HG03066 (cell line): ENCODE measurements at regions not wholly inside any gene's neighbourhood (a gene's known extent, or its start where the extent isn't known, plus 50 kb on each side); places are given as distances from the start of the nearest gene placed in this dataset.
"Not testable (repeated sequence)": the region's sequence is repeated elsewhere in the genome, so short reads cannot be mapped to it uniquely, and the experiment has no call there.

Experiments
- ATAC-seq: cut with Tn5 transposase; IDR thresholded peaks from one replicate; pipeline ENCODE4 v1.9.1; 2021; ENCODE audit warnings: low read depth; ENCODE audit not compliant: unreplicated experiment

- ATAC-seq, result not testable (repeated sequence)
These were observed 202.4 kb downstream of the USP22 start for GRCh38 chr17:20840453-20840852.

- not testable (repeated sequence) for ATAC-seq
These were observed 201.6 kb downstream of the USP22 start for GRCh38 chr17:20840987-20841865.

- not testable (repeated sequence) for ATAC-seq
These were observed 200.8 kb downstream of the USP22 start for GRCh38 chr17:20842012-20842411.

DNA sequence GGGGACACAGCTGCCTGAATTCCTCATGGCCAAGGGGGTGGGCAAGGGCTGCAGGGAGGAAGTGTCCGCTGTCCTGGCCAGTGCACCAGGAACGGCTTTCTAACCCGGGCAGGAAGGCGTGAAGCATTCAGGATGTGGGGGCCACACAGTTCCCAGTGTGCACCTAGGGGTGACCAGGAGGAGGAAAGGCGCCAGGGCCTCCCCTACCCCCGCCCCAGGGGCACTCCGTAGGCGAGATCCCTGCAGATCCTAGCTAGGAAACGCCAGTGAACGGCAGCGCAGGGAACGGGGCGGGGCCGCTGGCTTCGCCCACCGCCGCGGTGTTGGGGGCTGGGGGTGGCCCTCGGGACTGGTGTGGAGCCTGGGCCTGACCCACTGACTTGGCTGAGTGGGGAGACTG, 199.6 kb downstream of the USP22 start:
- ATAC-seq, result not testable (repeated sequence)

DNA sequence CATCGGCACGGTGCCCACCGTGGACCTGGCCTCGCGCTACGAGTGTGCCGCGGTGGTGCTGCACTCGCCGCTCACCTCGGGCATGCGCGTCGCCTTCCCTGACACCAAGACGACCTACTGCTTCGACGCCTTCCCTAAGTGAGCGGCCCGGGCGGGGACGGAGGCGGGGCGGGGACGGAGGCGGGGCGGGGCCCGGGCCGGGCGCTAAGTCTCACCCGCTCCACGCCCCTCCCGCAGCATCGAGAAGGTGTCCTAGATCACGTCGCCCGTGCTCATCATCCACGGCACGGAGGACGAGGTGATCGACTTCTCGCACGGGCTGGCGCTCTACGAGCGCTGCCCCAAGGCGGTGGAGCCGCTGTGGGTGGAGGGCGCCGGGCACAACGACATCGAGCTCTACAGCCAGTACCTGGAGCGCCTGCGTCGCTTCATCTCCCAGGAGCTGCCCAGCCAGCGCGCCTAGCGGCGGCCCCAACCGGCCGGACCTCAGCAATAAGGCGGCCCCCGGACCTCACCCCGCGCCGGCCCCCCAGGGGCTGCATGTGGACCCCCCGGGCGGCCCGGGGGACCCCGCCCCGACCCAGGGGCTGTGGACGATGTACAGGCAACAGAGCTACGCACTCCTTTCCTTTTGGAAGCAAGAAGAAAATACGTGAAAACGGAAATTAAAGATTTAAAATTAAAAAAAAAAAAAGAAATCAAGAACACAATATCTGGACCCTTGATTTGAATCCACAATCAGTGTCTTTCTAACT, 198.8 kb downstream of the USP22 start:
- not testable (repeated sequence) for ATAC-seq

DNA sequence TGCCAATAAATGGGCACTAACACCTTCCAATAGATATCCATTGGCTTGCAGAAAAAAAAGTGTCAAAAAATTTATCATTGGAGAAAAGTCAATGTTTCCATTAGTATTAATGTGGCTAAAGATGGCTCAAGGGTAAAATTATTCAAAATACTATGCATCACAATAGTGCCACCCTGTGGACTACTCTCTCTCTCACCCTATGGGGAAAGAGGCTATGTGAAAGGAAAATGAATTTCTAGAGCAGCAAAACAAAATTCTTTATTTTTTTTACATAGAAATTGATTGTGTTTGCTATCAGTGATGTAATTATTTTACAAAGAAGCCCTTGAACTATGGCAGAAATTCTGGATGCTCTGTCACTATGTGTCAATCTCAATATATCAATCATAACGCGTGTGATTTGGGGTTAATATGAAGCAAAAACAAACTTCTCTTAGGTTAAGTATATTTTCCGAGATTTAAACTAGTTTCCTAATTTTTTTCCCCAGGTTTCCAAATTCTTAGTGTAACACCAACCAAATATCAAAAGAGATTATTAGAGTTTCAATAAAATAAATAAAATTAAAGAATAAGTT, 193.9 kb downstream of the USP22 start:
- ATAC-seq, result not testable (repeated sequence)

DNA sequence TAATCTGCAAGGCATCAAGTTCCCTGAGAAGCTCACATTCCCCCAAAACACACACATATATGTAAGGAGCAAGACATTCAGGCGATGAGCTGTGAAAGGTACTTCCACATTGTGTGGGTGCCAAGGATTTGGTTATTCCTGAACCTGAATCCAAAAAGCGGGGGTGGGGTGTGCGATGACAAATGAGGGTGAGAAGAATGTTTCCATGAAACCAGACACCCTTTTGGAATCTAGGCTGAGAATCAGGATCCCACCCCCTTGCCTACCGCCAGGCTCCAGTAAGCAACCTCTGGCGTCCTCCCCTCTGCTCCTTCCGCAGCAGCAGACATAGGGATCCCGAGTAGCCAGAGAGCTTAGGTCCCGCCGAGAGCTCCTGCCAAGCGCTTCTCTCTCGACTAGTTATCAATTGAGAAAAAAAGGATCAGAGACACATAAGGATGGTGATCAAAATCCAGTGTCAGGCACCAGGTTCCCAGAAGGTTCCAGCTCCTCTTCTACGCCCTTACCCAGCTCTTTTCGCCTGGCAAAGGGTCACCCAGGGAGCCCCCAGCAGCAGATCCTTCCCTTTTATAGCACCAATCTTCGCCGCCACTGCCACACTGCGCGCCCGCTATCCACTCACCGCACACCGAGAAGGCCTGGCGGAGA, 191.1 kb downstream of the USP22 start:
- not testable (repeated sequence) for ATAC-seq

- no peak for ATAC-seq
These were observed 190.4 kb downstream of the USP22 start for GRCh38 chr17:20852239-20852989.

DNA sequence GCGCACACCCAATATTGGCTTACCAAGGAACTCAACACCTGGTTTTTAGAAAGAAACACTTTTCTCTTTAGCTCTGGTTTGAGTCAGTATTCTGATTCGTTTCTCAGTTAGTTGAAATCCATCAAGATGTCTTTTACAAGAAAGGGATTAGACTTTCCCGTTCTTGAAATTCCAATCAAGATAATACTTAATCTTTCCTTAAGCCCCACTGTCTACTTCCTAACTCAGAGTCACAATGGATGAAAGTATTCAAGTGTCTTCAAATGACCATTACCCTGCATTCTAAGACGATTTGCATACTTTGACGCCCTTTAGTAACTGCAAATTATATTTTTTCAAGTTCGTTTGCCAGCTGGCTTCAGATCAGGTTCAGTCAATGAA, 189.8 kb downstream of the USP22 start:
- ATAC-seq, result no peak

DNA sequence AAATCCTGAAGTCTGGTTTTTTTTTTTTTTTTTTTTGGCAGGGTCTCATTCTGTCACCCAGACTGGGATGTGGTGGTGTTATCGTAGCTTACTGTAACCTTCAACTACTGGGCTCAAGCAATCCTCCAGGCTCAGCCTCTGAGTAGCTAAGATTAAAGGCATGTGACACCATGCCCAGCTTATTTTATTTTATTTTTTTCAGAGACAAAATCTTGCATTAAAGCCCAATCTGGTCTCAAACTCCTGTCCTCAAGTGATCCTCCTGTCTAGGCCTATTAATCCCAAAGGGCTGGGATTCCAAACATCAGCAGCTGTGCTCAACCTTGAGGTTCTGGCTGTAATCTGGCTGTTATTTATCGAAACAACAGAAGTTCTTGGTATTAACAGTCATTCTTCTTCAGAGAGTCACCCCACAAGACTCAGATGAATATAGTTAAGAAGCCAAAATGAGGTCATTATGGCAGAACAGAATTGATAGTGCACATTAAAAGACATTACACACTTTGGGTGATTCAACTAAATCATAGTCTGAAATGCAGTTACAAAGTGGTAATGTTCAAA, 186.8 kb downstream of the USP22 start:
- ATAC-seq, result not testable (repeated sequence)

DNA sequence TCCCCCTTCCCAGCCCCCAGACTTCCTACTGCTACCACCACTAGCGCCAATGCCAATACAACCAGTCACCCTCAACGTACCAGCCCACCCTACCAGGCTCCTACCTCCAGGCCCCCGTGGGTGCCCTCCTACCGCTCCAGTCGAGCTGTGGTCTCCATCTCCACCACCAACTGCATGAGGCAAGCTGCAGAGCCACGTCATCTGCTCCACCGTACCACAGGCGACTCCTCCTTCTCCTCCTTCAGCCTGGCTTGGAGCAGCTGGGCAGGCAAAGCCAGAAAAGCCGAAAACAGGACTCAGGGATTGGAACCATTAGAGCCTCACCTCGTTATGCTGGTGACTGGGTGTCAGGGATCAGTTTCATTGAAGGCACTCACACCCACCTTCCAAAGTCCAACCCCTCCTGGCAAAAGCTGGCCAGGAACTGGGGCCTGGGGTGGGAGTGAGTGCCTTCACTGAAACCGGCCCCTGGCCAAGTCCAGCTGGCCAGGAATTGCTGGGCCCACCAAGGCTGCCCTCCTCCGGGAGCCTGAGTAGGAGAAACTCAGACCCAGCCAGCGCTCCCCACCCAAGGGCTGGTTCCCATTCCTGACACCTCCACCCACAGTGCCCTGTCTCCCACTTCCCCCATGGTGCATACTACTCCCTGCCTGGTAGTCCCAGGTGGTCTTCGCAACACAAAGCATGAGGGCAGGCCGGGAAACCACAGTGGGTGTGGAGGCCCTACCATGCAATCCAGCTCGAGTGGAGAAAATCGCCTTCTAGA, 176.2 kb downstream of the USP22 start:
- not testable (repeated sequence) for ATAC-seq

- ATAC-seq, result not testable (repeated sequence)
These were observed 175.3 kb downstream of the USP22 start for GRCh38 chr17:20867436-20867937.

GRCh38 chr17:20867938-20868661, 174.7 kb downstream of the USP22 start:
- ATAC-seq, result not testable (repeated sequence)

DNA sequence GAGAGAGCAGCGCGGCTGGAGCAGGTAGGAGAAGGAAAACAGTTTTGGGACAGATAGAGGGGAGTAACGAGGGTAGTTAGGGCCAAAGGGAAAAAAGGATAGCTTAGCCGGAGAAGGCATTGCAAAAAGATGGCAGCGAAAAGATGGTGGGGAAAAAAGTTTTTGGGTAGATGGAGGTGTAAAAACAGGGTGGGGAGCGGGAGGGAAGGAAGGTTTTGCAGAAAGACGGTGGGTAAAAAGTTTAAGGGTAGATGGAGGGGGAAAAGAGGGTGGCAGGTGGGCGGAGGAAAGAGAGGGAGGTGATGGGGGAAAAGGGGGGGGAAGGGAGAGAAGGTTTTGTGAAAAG, 174.2 kb downstream of the USP22 start:
- ATAC-seq, result not testable (repeated sequence)

GRCh38 chr17:20873173-20873572, 169.6 kb downstream of the USP22 start:
- ATAC-seq, result not testable (repeated sequence)

- ATAC-seq, result not testable (repeated sequence)
These were observed 169.0 kb downstream of the USP22 start for GRCh38 chr17:20873688-20874328.

GRCh38 chr17:20877384-20877783, 165.4 kb downstream of the USP22 start:
- ATAC-seq, result not testable (repeated sequence)

GRCh38 chr17:20890338-20890737, 152.5 kb downstream of the USP22 start:
- ATAC-seq, result no peak
